IMR-90 (cell line): ENCODE measurements at regions not wholly inside any gene's neighbourhood (a gene's known extent, or its start where the extent isn't known, plus 50 kb on each side); places are given as distances from the start of the nearest gene placed in this dataset.
"Not testable (repeated sequence)": the region's sequence is repeated elsewhere in the genome, so short reads cannot be mapped to it uniquely, and the experiment has no call there.

Source experiments
- ATAC-seq: fragments of 200-7000 bp; cut with Tn5 transposase; 2 replicates; pipeline ENCODE4 v1.9.1; 2020; ENCODE audit warnings: low read depth, mild to moderate bottlenecking, moderate library complexity
- BruUV-seq: library from RNA; stranded (reverse); fragments of 400-500 nt; replicated peaks from 2 replicates; lab custom pipeline; 2021; lab: Mats Ljungman, UMichigan
- CTCF ChIA-PET: fragments of 300-600 bp; formaldehyde crosslinking; extraction: SDS; loops from one replicate; lab custom pipeline; 2021; ENCODE audit warnings: antibody characterized with exemption; lab: Yijun Ruan, JAX
- POLR2A ChIA-PET: fragments of 300-600 bp; sonication (Branson Sonifier 250); formaldehyde crosslinking; loops from one replicate; lab custom pipeline; 2022; ENCODE audit warnings: antibody characterized with exemption; ENCODE audit not compliant: unreplicated experiment; lab: Charles Lee
- DNase-seq: peaks from one replicate; pipeline ENCODE4 v3.0.0; 2013
- H2AFZ ChIP-seq: replicated peaks from 2 replicates; pipeline ENCODE3; 2013; ENCODE audit warnings: low read length, mild to moderate bottlenecking; ENCODE audit not compliant: poor library complexity
- H2AK5ac ChIP-seq: 2 replicates; pipeline ENCODE4 v1.6.1; 2013; ENCODE audit warnings: low read depth, low read length, inconsistent platforms
- H2AK9ac ChIP-seq: replicated peaks from 2 replicates; pipeline ENCODE3; 2013; ENCODE audit warnings: mild to moderate bottlenecking, low read depth, low read length, moderate library complexity; ENCODE audit not compliant: poor library complexity
- H2BK120ac ChIP-seq: 2 replicates; pipeline ENCODE4 v1.6.1; 2013; ENCODE audit warnings: low read depth, low read length, inconsistent platforms
- H2BK15ac ChIP-seq: 3 replicates; pipeline ENCODE4 v1.6.1; 2013; ENCODE audit warnings: low read depth, low read length, inconsistent platforms
- H2BK20ac ChIP-seq: 2 replicates; pipeline ENCODE4 v1.6.1; 2013; ENCODE audit warnings: low read depth, mild to moderate bottlenecking, inconsistent platforms, low read length, moderate library complexity
- H2BK5ac ChIP-seq: 2 replicates; pipeline ENCODE4 v1.6.1; 2013; ENCODE audit warnings: mild to moderate bottlenecking, low read depth, low read length, inconsistent platforms; ENCODE audit not compliant: poor library complexity, severe bottlenecking
- H3K14ac ChIP-seq: replicated peaks from 2 replicates; pipeline ENCODE4 v1.6.1; 2013; ENCODE audit warnings: low read depth, low read length, inconsistent platforms
- H3K18ac ChIP-seq: 2 replicates; pipeline ENCODE4 v1.6.1; 2013; ENCODE audit warnings: low read depth, low read length, control low read depth
- H3K23ac ChIP-seq: 2 replicates; pipeline ENCODE4 v1.6.1; 2013; ENCODE audit warnings: low read depth, low read length, inconsistent platforms
- H3K27ac ChIP-seq: 2 replicates; pipeline ENCODE4 v1.5.1; 2013; ENCODE audit warnings: mild to moderate bottlenecking, control low read depth, low read length; ENCODE audit not compliant: insufficient read depth
- H3K27me3 ChIP-seq: 2 replicates; pipeline ENCODE4 v1.6.1; 2013; ENCODE audit warnings: low read length; ENCODE audit not compliant: control insufficient read depth, insufficient read depth
- H3K36me3 ChIP-seq: 2 replicates; pipeline ENCODE4 v1.6.1; 2013; ENCODE audit warnings: low read length, mixed read lengths; ENCODE audit not compliant: control insufficient read depth, insufficient read depth
- H3K4ac ChIP-seq: 2 replicates; pipeline ENCODE4 v1.6.1; 2013; ENCODE audit warnings: low read depth, low read length, inconsistent platforms
- H3K4me1 ChIP-seq: 2 replicates; pipeline ENCODE4 v1.6.1; 2013; ENCODE audit warnings: low read length, mixed read lengths; ENCODE audit not compliant: control insufficient read depth, insufficient read depth
- H3K4me2 ChIP-seq: 2 replicates; pipeline ENCODE4 v1.6.1; 2013; ENCODE audit warnings: low read depth, mild to moderate bottlenecking, control low read depth, low read length, moderate library complexity
- H3K4me3 ChIP-seq: 2 replicates; pipeline ENCODE4 v1.5.1; 2013; ENCODE audit warnings: low read depth, mild to moderate bottlenecking, control low read depth, low read length, moderate library complexity; ENCODE audit not compliant: insufficient read depth
- H3K56ac ChIP-seq: 2 replicates; pipeline ENCODE4 v1.6.1; 2013; ENCODE audit warnings: low read length, inconsistent platforms; ENCODE audit not compliant: insufficient read depth; ENCODE audit errors: extremely low read depth
- H3K79me1 ChIP-seq, 2 experiments: 2 replicates each; pipeline ENCODE4 v1.6.1; 2013; ENCODE audit warnings: low read length in 2 of 2, inconsistent platforms in 1 of 2, low read depth in 1 of 2
- H3K9ac ChIP-seq: 2 replicates; pipeline ENCODE4 v1.6.1; 2013; ENCODE audit warnings: low read depth, low read length, control low read depth
- H3K9me1 ChIP-seq: 2 replicates; pipeline ENCODE4 v1.6.1; 2013; ENCODE audit warnings: low read length, inconsistent platforms; ENCODE audit not compliant: insufficient read depth
- H3K9me3 ChIP-seq: 2 replicates; pipeline ENCODE4 v1.6.1; 2013; ENCODE audit warnings: low read length; ENCODE audit not compliant: control insufficient read depth, insufficient read depth
- H4K20me1 ChIP-seq: 2 replicates; pipeline ENCODE4 v1.6.1; 2013; ENCODE audit warnings: low read length, inconsistent platforms; ENCODE audit not compliant: insufficient read depth
- H4K5ac ChIP-seq: 2 replicates; pipeline ENCODE4 v1.6.1; 2013; ENCODE audit warnings: mild to moderate bottlenecking, low read depth, low read length, control low read depth
- H4K8ac ChIP-seq, 2 experiments: 2 replicates each; pipeline ENCODE4 v1.6.1; 2013; ENCODE audit warnings: low read depth in 2 of 2, low read length in 2 of 2, control low read depth in 1 of 2, inconsistent platforms in 1 of 2
- H4K91ac ChIP-seq: 2 replicates; pipeline ENCODE4 v1.6.1; 2013; ENCODE audit warnings: low read depth, low read length, inconsistent platforms; ENCODE audit not compliant: insufficient read depth
- WGBS, 2 experiments: methylation state at CpG; one replicate each; pipeline versions ENCODE4 v1.1.5 to v1.1.7; 2013; ENCODE audit warnings: missing lambda C conversion rate in 2 of 2; ENCODE audit not compliant: insufficient read length in 1 of 2; ENCODE audit errors: extremely low coverage in 2 of 2; 5-methylcytosine and 5-hydroxymethylcytosine counted together
- dilution Hi-C: fragments of 300-500 bp; cut with HindIII; formaldehyde crosslinking; loops from one replicate; pipeline ENCODE4 v1.14.3; 2018; ENCODE audit warnings: low sequenced_read_pairs; ENCODE audit not compliant: unreplicated experiment
- in situ Hi-C: fragments of 300-500 bp; cut with MboI; formaldehyde crosslinking; loops from 3 replicates; pipeline ENCODE4 v1.14.3; 2019; ENCODE audit warnings: low sequenced_read_pairs, inconsistent platforms, mixed read lengths
- intact Hi-C: fragments of 100-400 bp; cut with micrococcal nuclease; formaldehyde crosslinking; loops from 2 replicates; pipeline ENCODE4 v1.10.0; 2022

GRCh38 chr2:201946746-201947145, 86.9 kb upstream of the FZD7 start:
- H3K27ac ChIP-seq, H3K9me3 ChIP-seq, H3K4me2 ChIP-seq, H3K23ac ChIP-seq, H4K91ac ChIP-seq, H3K9me1 ChIP-seq, POLR2A ChIA-PET, H3K18ac ChIP-seq, H3K14ac ChIP-seq, H2AFZ ChIP-seq, H2AK9ac ChIP-seq, H4K5ac ChIP-seq, H3K4me1 ChIP-seq, H3K79me1 ChIP-seq, H2BK120ac ChIP-seq, in situ Hi-C loops, H4K8ac ChIP-seq, H2AK5ac ChIP-seq, H3K9ac ChIP-seq, intact Hi-C loops, H4K20me1 ChIP-seq, H3K36me3 ChIP-seq, ATAC-seq, H2BK15ac ChIP-seq, H2BK5ac ChIP-seq, H2BK20ac ChIP-seq, H3K27me3 ChIP-seq, DNase-seq, H3K4me3 ChIP-seq, BruUV-seq, H3K56ac ChIP-seq, H3K4ac ChIP-seq, dilution Hi-C loops: not testable (repeated sequence)
- WGBS, 2 experiments, result 100% methylated on average over 1 of the region's 5 CpGs; no CpG with 5 or more reads in 1 of the 2 experiments
- CTCF ChIA-PET, result interaction anchor here (0.6 kb wide), 1 partner anchor 71 kb away, joined by 3 read pairs; no protein-coding TSS in a partner anchor
